OCI-LY3 (cell line): ENCODE measurements at regions not wholly inside any gene's neighbourhood (a gene's known extent, or its start where the extent isn't known, plus 50 kb on each side); places are given as distances from the start of the nearest gene placed in this dataset.

Experiments used
- H2AFZ ChIP-seq: fragments of 200-600, 300-600 bp; shearing (Covaris generic); 2 replicates; pipeline ENCODE4 v1.6.0; 2014; ENCODE audit warnings: antibody characterized with exemption, low read depth, low read length
- H3K27ac ChIP-seq: fragments of 200-600, 300-600 bp; sonication (generic); 2 replicates; pipeline ENCODE4 v1.5.1; 2014; ENCODE audit warnings: mild to moderate bottlenecking, low read length, moderate library complexity, mixed read lengths
- H3K27me3 ChIP-seq: fragments of 200-600, 300-600 bp; sonication (generic); 2 replicates; pipeline ENCODE4 v1.6.1; 2014; ENCODE audit warnings: low read depth, low read length, mixed read lengths
- H3K36me3 ChIP-seq: fragments of 200-600, 300-600 bp; sonication (generic); replicated peaks from 2 replicates; pipeline ENCODE3; 2014; ENCODE audit warnings: low read depth, low read length, mixed read lengths
- H3K4me1 ChIP-seq: fragments of 300-600, 200-600 bp; sonication (generic); 2 replicates; pipeline ENCODE4 v1.6.1; 2014; ENCODE audit warnings: low read length, mixed read lengths
- H3K4me2 ChIP-seq: fragments of 200-600, 300-600 bp; sonication (generic); 2 replicates; pipeline ENCODE4 v1.6.1; 2014; ENCODE audit warnings: low read length, mixed read lengths
- H3K4me3 ChIP-seq: fragments of 300-600, 200-600 bp; sonication (generic); 2 replicates; pipeline ENCODE4 v1.5.1; 2014; ENCODE audit warnings: antibody characterized with exemption, mild to moderate bottlenecking, low read length, moderate library complexity
- H3K79me2 ChIP-seq: fragments of 300-600, 200-600 bp; shearing (Covaris generic); 2 replicates; pipeline ENCODE4 v1.6.1; 2014; ENCODE audit warnings: mild to moderate bottlenecking, low read length, mixed read lengths
- H3K9ac ChIP-seq: fragments of 300-600, 200-600 bp; shearing (Covaris generic); 2 replicates; pipeline ENCODE4 v1.6.0; 2014; ENCODE audit warnings: mild to moderate bottlenecking, low read length, moderate library complexity
- H3K9me3 ChIP-seq: fragments of 200-600, 300-600 bp; shearing (Covaris generic); 2 replicates; pipeline ENCODE4 v1.6.1; 2014; ENCODE audit warnings: low read length, mixed read lengths; ENCODE audit not compliant: insufficient read depth
- H4K20me1 ChIP-seq: fragments of 200-600, 300-600 bp; sonication (generic); 2 replicates; pipeline ENCODE4 v1.6.1; 2016; ENCODE audit warnings: low read length, mixed read lengths; ENCODE audit not compliant: insufficient read depth
- EZH2phosphoT487 ChIP-seq: fragments of 200-600 bp; shearing (Covaris generic); IDR thresholded peaks from 2 replicates; pipeline ENCODE4 v1.6.1; 2018; ENCODE audit warnings: antibody characterized with exemption, mixed run types, low read depth
- TF ChIP-seq, protein P1 (sequence below): fragments of 200-600, 300-600 bp; sonication (generic); IDR thresholded peaks from 2 replicates; pipeline ENCODE4 v1.5.1; 2014; ENCODE audit warnings: antibody characterized with exemption, low read length, low read depth

DNA sequence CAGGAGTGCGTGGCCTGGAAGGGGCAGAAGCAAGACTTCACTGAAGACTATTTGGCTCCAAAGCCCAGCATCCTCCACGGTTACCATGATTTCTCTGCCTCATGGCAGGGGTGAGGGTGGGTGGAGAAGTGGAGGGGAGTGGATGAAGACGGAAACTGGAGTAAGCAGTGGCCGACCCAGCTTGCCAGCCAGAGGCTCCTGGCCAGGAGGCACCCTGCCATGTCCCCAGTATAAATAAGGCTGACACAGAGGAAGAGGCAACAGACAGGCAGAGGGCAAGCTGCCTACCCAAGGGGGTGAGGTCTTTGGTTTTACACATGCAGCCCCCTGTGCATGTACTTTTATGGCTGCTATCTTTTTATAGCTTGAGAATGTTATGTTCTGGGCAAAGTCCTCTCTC lies 102.6 kb upstream of the TBX20 start:
- H4K20me1 ChIP-seq, result no peaks in the 10 kb centered on the region
- no peaks in the 10 kb centered on the region for H3K4me1 ChIP-seq
- H3K9me3 ChIP-seq, result no peaks in the 10 kb centered on the region
- no peak overlapping the region for H3K4me3 ChIP-seq
- H3K27me3 ChIP-seq, result peaks cover 12% of the 10 kb centered on the region
- H2AFZ ChIP-seq, result no peak overlapping the region
- H3K79me2 ChIP-seq, result no peaks in the 10 kb centered on the region
- no peak overlapping the region for H3K4me2 ChIP-seq
- no peak overlapping the region for H3K9ac ChIP-seq
- H3K36me3 ChIP-seq, result no peaks in the 10 kb centered on the region
- TF ChIP-seq, protein P1, sequence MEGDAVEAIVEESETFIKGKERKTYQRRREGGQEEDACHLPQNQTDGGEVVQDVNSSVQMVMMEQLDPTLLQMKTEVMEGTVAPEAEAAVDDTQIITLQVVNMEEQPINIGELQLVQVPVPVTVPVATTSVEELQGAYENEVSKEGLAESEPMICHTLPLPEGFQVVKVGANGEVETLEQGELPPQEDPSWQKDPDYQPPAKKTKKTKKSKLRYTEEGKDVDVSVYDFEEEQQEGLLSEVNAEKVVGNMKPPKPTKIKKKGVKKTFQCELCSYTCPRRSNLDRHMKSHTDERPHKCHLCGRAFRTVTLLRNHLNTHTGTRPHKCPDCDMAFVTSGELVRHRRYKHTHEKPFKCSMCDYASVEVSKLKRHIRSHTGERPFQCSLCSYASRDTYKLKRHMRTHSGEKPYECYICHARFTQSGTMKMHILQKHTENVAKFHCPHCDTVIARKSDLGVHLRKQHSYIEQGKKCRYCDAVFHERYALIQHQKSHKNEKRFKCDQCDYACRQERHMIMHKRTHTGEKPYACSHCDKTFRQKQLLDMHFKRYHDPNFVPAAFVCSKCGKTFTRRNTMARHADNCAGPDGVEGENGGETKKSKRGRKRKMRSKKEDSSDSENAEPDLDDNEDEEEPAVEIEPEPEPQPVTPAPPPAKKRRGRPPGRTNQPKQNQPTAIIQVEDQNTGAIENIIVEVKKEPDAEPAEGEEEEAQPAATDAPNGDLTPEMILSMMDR, result no peak
- no peak for TF ChIP-seq EZH2phosphoT487
- H3K27ac ChIP-seq, result no peak overlapping the region

DNA sequence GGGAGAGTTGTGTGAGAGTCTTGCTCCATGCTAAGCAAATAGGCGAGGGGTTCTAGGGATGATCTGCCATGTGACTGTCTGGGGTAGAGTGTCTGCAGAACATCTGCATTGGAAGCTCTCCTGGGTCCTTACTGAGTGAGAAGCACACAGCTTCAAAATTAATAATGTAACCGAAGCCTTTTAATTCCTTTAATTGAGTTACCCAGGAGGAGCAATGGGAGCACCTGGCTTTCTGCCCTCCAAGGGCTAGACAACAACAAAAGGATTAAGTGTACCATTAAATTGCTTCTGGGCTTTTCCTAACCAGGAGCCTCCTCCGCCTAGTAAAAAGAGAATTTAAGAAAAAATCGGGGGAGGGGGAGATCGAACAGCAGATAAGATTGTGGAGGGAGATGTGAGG lies 102.0 kb upstream of the TBX20 start:
- Histone ChIP-seq H3K4me2 (no peak overlapping the region), H3K4me3 (no peak overlapping the region), H4K20me1 (no peaks in the 10 kb centered on the region), H3K36me3 (no peaks in the 10 kb centered on the region), H3K27ac (no peak overlapping the region), H3K27me3 (peaks cover 12% of the 10 kb centered on the region), H3K9ac (no peak overlapping the region), H3K9me3 (no peaks in the 10 kb centered on the region), H3K79me2 (no peaks in the 10 kb centered on the region), H3K4me1 (no peaks in the 10 kb centered on the region), H2AFZ (no peak overlapping the region)
- TF ChIP-seq, protein P1, result no peak
- TF ChIP-seq EZH2phosphoT487, result no peak

DNA sequence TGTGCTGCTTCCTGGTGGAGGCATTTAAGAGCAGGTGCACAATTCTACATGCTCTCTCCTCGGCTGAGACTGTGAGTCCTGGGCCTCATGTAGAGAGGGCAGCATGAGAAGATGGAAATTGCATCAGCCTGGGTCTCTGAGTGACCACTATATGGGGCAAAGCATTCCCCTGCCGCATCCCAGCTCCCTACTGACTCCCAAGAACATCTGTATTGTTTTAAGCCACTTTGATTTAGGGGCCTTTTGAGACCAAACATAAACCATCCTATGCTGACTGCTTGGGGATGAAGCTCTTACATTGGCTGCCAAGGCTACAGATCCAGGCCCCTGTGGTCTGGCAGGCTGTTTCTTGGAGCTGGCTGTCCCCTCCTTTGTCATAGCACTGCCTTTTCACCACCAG lies 101.3 kb upstream of the TBX20 start:
- Histone ChIP-seq H3K4me3 (no peak overlapping the region), H3K9me3 (no peaks in the 10 kb centered on the region)

DNA sequence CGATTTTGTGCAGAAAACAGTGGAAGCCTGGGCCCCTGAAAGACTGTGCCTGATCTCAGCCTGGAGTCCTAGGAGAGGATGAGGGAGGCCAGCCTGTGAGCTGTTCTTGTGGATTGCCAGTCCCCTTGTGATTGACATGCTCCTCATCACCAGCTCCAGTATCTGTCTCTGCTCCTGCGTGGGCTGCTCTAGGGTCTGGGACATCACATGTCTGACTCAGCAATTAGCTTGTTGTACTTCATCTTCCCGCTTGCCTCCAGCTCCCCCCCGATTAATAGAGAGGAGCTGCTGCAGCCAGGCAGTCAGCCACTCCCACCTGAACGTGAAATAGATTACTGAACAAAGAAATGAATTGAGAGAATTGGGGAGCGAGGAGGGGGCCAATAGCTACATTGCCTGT lies 99.6 kb upstream of the TBX20 start:
- no peak overlapping the region for H3K4me3 ChIP-seq
- peaks cover 19% of the 10 kb centered on the region for H3K27me3 ChIP-seq
- no peak for TF ChIP-seq EZH2phosphoT487
- TF ChIP-seq, protein P1, result no peak
- no peaks in the 10 kb centered on the region for H4K20me1 ChIP-seq
- no peak overlapping the region for H3K9ac ChIP-seq
- no peaks in the 10 kb centered on the region for H3K36me3 ChIP-seq
- no peak overlapping the region for H2AFZ ChIP-seq
- H3K9me3 ChIP-seq, result no peaks in the 10 kb centered on the region
- H3K27ac ChIP-seq, result no peak overlapping the region
- H3K4me2 ChIP-seq, result no peak overlapping the region
- no peaks in the 10 kb centered on the region for H3K4me1 ChIP-seq
- no peaks in the 10 kb centered on the region for H3K79me2 ChIP-seq

More for the DNA sequence above, 101.3 kb upstream of the TBX20 start:
- H3K9ac ChIP-seq, result no peak overlapping the region
- TF ChIP-seq, protein P1, result no peak
- peaks cover 13% of the 10 kb centered on the region for H3K27me3 ChIP-seq
- no peak overlapping the region for H3K4me2 ChIP-seq
- no peaks in the 10 kb centered on the region for H3K4me1 ChIP-seq
- no peak overlapping the region for H2AFZ ChIP-seq
- H3K79me2 ChIP-seq, result no peaks in the 10 kb centered on the region
- H4K20me1 ChIP-seq, result no peaks in the 10 kb centered on the region
- H3K36me3 ChIP-seq, result no peaks in the 10 kb centered on the region
- no peak overlapping the region for H3K27ac ChIP-seq
